Keratinocyte (primary cell): ENCODE measurements at regions not wholly inside any gene's neighbourhood (a gene's known extent, or its start where the extent isn't known, plus 50 kb on each side); places are given as distances from the start of the nearest gene placed in this dataset.

Experiments
- DNase-seq: peaks from one replicate; pipeline ENCODE4 v3.0.0-alpha.2; 2011; ENCODE audit warnings: low read depth, missing footprints, low spot score
- FAIRE-seq: peaks from 2 replicates; lab custom pipeline; 2011; peaks lifted over from hg19 to GRCh38; lab: Jason Lieb, UNC
- H2AFZ ChIP-seq: 2 replicates; pipeline ENCODE4 v1.6.0; 2012; ENCODE audit warnings: low read length, control low read depth, inconsistent platforms; ENCODE audit not compliant: control insufficient read depth
- H3K27ac ChIP-seq: 2 replicates; pipeline ENCODE4 v1.5.1; 2011; ENCODE audit warnings: low read length; ENCODE audit not compliant: control insufficient read depth, insufficient read depth
- H3K27me3 ChIP-seq: 3 replicates; pipeline ENCODE4 v1.6.0; 2011; ENCODE audit warnings: low read length; ENCODE audit not compliant: control insufficient read depth, insufficient read depth; ENCODE audit errors: extremely low read depth
- H3K36me3 ChIP-seq, 2 experiments: 2 replicates in 1 of 2; 3 replicates in 1 of 2; pipeline ENCODE4 v1.5.1; 2011; ENCODE audit warnings: low read length in 2 of 2, mild to moderate bottlenecking in 1 of 2; ENCODE audit not compliant: control insufficient read depth in 2 of 2, insufficient read depth in 2 of 2; ENCODE audit errors: extremely low read depth in 1 of 2
- H3K4me1 ChIP-seq: 3 replicates; pipeline ENCODE4 v1.5.1; 2011; ENCODE audit warnings: low read length; ENCODE audit not compliant: control insufficient read depth, insufficient read depth; ENCODE audit errors: extremely low read depth
- H3K4me2 ChIP-seq: 3 replicates; pipeline ENCODE4 v1.6.0; 2011; ENCODE audit warnings: low read depth, low read length; ENCODE audit not compliant: control insufficient read depth, insufficient read depth; ENCODE audit errors: extremely low read depth
- H3K4me3 ChIP-seq, 3 experiments: fragments of 200-600 bp in 1 of 3; sonication (generic) in 1 of 3; 2 replicates in 2 of 3; 3 replicates in 1 of 3; pipeline ENCODE4 v1.5.1; 2011 to 2016; ENCODE audit warnings: low read length in 3 of 3, mild to moderate bottlenecking in 3 of 3, control low read depth in 2 of 3, inconsistent platforms in 1 of 3, low read depth in 1 of 3, mixed read lengths in 1 of 3, mixed run types in 1 of 3, moderate library complexity in 1 of 3; ENCODE audit not compliant: control insufficient read depth in 2 of 3, insufficient read depth in 2 of 3; ENCODE audit errors: extremely low read depth in 1 of 3
- H3K79me2 ChIP-seq: 2 replicates; pipeline ENCODE4 v1.6.0; 2012; ENCODE audit warnings: low read length; ENCODE audit not compliant: control insufficient read depth, insufficient read depth
- H3K9ac ChIP-seq: 3 replicates; pipeline ENCODE4 v1.6.0; 2011; ENCODE audit warnings: low read length; ENCODE audit not compliant: control insufficient read depth, insufficient read depth; ENCODE audit errors: extremely low read depth
- H3K9me1 ChIP-seq: 3 replicates; pipeline ENCODE4 v1.6.0; 2011; ENCODE audit warnings: low read length; ENCODE audit not compliant: control insufficient read depth, insufficient read depth; ENCODE audit errors: extremely low read depth
- H3K9me3 ChIP-seq: 2 replicates; pipeline ENCODE4 v1.5.1; 2012; ENCODE audit warnings: low read depth, low read length; ENCODE audit not compliant: control insufficient read depth
- H4K20me1 ChIP-seq: 3 replicates; pipeline ENCODE4 v1.6.0; 2011; ENCODE audit warnings: low read length; ENCODE audit not compliant: control insufficient read depth, insufficient read depth; ENCODE audit errors: extremely low read depth
- EZH2 ChIP-seq: IDR thresholded peaks from one replicate; pipeline ENCODE4 v1.6.1; 2012; ENCODE audit warnings: inconsistent platforms, mild to moderate bottlenecking, low read length, moderate library complexity
- dilution Hi-C: fragments of 300-500 bp; cut with MboI; formaldehyde crosslinking; loops from one replicate; pipeline ENCODE4 v1.7.0; 2020; ENCODE audit warnings: low sequenced_read_pairs; ENCODE audit not compliant: extremely low pct_ligation_motif_present
- TF ChIP-seq, protein P1 (sequence below), 3 experiments: IDR thresholded peaks in 1 of 3; conservative IDR thresholded peaks in 1 of 3; optimal IDR thresholded peaks in 1 of 3; 2 replicates in 2 of 3; 3 replicates in 1 of 3; pipeline versions ENCODE3 to v1.5.1; 2011; ENCODE audit warnings: low read length in 3 of 3, mild to moderate bottlenecking in 3 of 3, moderate library complexity in 2 of 3, control low read depth in 1 of 3, inconsistent platforms in 1 of 3; ENCODE audit not compliant: insufficient read depth in 2 of 3; ENCODE audit errors: extremely low read depth in 1 of 3

DNA sequence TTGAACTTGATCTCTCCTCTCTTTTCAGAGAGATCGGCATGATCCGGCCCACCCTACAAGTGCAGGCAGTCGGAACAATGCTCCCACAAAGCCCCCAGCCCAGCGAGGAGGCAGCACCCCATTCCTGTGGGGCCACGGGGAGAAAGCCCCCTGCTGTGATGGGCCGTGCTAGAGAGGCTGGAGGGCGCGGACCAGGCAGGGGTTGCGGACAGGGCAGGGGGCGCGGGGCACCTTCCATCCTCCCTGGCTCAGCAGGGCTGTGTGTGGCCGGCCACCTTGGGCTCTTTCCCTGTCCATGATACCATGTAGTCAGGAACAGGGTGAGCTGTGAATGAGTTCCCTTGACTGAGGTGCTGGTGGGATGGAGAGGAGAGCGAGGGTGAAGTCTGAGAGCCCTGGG lies 379.8 kb downstream of the BRD1 start:
- dilution Hi-C loops: no loop called here
- H2AFZ ChIP-seq: no peak overlapping the region
- no peaks in the 10 kb centered on the region for H3K4me1 ChIP-seq
- H4K20me1 ChIP-seq: no peaks in the 10 kb centered on the region
- peaks cover 11% of the 10 kb centered on the region for H3K9me3 ChIP-seq
- no peaks in the 10 kb centered on the region for H3K9me1 ChIP-seq
- H3K27ac ChIP-seq: no peak overlapping the region
- DNase-seq (no peak), FAIRE-seq (no peak)
- no peaks in the 10 kb centered on the region for H3K36me3 ChIP-seq
- no peaks in the 10 kb centered on the region for H3K27me3 ChIP-seq
- no peaks in the 10 kb centered on the region for H3K79me2 ChIP-seq
- H3K4me3 ChIP-seq: no peak overlapping the region
- TF ChIP-seq, protein P1, sequence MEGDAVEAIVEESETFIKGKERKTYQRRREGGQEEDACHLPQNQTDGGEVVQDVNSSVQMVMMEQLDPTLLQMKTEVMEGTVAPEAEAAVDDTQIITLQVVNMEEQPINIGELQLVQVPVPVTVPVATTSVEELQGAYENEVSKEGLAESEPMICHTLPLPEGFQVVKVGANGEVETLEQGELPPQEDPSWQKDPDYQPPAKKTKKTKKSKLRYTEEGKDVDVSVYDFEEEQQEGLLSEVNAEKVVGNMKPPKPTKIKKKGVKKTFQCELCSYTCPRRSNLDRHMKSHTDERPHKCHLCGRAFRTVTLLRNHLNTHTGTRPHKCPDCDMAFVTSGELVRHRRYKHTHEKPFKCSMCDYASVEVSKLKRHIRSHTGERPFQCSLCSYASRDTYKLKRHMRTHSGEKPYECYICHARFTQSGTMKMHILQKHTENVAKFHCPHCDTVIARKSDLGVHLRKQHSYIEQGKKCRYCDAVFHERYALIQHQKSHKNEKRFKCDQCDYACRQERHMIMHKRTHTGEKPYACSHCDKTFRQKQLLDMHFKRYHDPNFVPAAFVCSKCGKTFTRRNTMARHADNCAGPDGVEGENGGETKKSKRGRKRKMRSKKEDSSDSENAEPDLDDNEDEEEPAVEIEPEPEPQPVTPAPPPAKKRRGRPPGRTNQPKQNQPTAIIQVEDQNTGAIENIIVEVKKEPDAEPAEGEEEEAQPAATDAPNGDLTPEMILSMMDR (optimal IDR thresholded peaks at IDR 0.05 in 1 of 3, IDR thresholded peaks at IDR 0.05 in 1 of 3, conservative IDR thresholded peaks at IDR 0.05 in 1 of 3; ENCODE audit: extremely low read depth in 1 of 3, insufficient read depth in 2 of 3, low read length in 3 of 3): no peak
- no peak for TF ChIP-seq EZH2
- no peak overlapping the region for H3K4me2 ChIP-seq
- no peak overlapping the region for H3K9ac ChIP-seq

DNA sequence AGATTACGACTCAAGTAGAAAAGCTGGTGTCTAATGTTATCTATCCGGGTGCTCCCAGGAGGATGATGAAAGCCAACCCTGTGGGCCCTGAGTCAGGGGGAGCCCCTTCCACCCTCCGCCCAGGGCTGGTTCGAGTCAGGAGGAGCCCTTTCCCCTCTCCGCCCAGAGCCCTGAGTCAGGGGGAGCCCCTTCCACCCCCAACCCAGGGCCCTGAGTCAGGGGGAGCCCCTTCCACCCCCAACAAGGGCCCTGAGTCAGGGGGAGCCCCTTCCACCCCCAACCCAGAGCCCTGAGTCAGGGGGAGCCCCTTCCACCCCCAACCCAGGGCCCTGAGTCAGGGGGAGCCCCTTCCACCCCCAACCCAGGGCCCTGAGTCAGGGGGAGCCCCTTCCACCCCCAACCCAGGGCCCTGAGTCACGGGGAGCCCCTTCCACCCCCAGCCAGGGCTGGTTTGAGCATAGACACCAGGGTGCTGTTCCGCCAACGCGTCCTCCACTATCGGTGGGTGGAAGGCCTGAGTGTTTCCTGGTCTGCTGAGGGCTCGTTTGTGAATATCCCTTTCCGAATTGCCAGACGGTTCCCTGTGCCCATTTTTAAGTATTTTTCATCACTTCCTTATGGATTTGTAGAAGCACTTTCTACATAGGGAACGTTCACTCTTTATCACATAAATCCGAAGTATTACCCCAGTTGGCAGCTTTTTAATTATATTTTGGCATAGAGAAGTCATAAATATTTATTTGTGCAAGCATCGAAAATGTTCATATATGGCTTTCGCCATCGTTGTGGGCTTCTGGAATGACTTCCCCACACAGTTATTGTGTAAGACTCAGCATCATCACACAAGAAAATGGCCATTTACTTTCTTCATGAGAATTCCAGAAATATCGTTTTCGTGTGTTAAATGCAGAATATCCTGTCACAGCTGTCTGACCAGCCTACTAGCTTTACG lies 380.6 kb downstream of the BRD1 start:
- dilution Hi-C loops: no loop called here
- Histone ChIP-seq H3K9me1 (no peaks in the 10 kb centered on the region), H3K27ac (no peak overlapping the region), H4K20me1 (no peaks in the 10 kb centered on the region), H3K79me2 (no peaks in the 10 kb centered on the region), H3K4me3 (no peak overlapping the region), H3K4me1 (no peaks in the 10 kb centered on the region), H3K9ac (no peak overlapping the region), H2AFZ (no peak overlapping the region), H3K27me3 (no peaks in the 10 kb centered on the region), H3K4me2 (no peak overlapping the region), H3K36me3 (no peaks in the 10 kb centered on the region), H3K9me3 (peaks cover 7% of the 10 kb centered on the region)
- no peak for DNase-seq
- no peak for FAIRE-seq
- TF ChIP-seq, protein P1 (optimal IDR thresholded peaks at IDR 0.05 in 1 of 3, IDR thresholded peaks at IDR 0.05 in 1 of 3, conservative IDR thresholded peaks at IDR 0.05 in 1 of 3; ENCODE audit: extremely low read depth in 1 of 3, insufficient read depth in 2 of 3, low read length in 3 of 3): no peak
- no peak for TF ChIP-seq EZH2
